GM23338 (cell line): ENCODE measurements at regions not wholly inside any gene's neighbourhood (a gene's known extent, or its start where the extent isn't known, plus 50 kb on each side); places are given as distances from the start of the nearest gene placed in this dataset.

ENCODE experiments used
- ATAC-seq: fragments of 200-7000 bp; cut with Tn5 transposase; 3 replicates; pipeline ENCODE4 v1.9.1; 2020
- DNase-seq: peaks from one replicate; pipeline ENCODE4 v3.0.0-alpha.2; 2015; ENCODE audit warnings: low spot score
- H2AFZ ChIP-seq: fragments of 200-600 bp; sonication (generic); 2 replicates; pipeline ENCODE4 v1.8.0; 2016; ENCODE audit warnings: antibody characterized with exemption, mild to moderate bottlenecking, moderate library complexity
- H3F3A ChIP-seq: fragments of 200-600 bp; sonication (generic); replicated peaks from 2 replicates; pipeline ENCODE4 v1.8.0; 2017; ENCODE audit warnings: antibody characterized with exemption, mixed run types, low read depth
- H3K27ac ChIP-seq: fragments of 200-600 bp; sonication (generic); 2 replicates; pipeline ENCODE4 v1.6.1; 2016; ENCODE audit warnings: low read depth
- H3K27me3 ChIP-seq: fragments of 200-600 bp; sonication (generic); 2 replicates; pipeline ENCODE4 v1.8.0; 2016; ENCODE audit warnings: mild to moderate bottlenecking, mixed run types, moderate library complexity; ENCODE audit not compliant: insufficient read depth
- H3K36me3 ChIP-seq: fragments of 200-600 bp; sonication (generic); 2 replicates; pipeline ENCODE4 v1.8.0; 2016; ENCODE audit warnings: mild to moderate bottlenecking; ENCODE audit not compliant: insufficient read depth
- H3K4me1 ChIP-seq: fragments of 200-600 bp; sonication (generic); 2 replicates; pipeline ENCODE4 v1.8.0; 2016; ENCODE audit warnings: mild to moderate bottlenecking, moderate library complexity; ENCODE audit not compliant: insufficient read depth
- H3K4me2 ChIP-seq: fragments of 200-600 bp; sonication (generic); 2 replicates; pipeline ENCODE4 v1.7.1; 2017; ENCODE audit warnings: mixed run types
- H3K4me3 ChIP-seq: fragments of 200-600 bp; sonication (generic); 2 replicates; pipeline ENCODE4 v1.6.1; 2016; ENCODE audit warnings: mixed run types
- H3K79me2 ChIP-seq: fragments of 200-600 bp; sonication (generic); replicated peaks from 2 replicates; pipeline ENCODE4 v1.8.0; 2017; ENCODE audit warnings: mild to moderate bottlenecking; ENCODE audit not compliant: insufficient read depth
- H3K9me2 ChIP-seq: fragments of 200-600 bp; sonication (generic); 2 replicates; pipeline ENCODE4 v1.8.0; 2017; ENCODE audit not compliant: insufficient read depth
- H4K20me1 ChIP-seq: fragments of 200-600 bp; sonication (generic); replicated peaks from 2 replicates; pipeline ENCODE4 v1.8.0; 2017; ENCODE audit warnings: mild to moderate bottlenecking; ENCODE audit not compliant: insufficient read depth
- H3K27ac Mint-ChIP-seq: 2 replicates; pipeline ENCODE4 v1.8.0; 2020; ENCODE audit warnings: inconsistent platforms, mild to moderate bottlenecking, moderate library complexity, mixed read lengths
- H3K27me3 Mint-ChIP-seq: 3 replicates; pipeline ENCODE4 v1.8.0; 2022; ENCODE audit warnings: low read depth, mild to moderate bottlenecking, moderate library complexity, mixed read lengths, inconsistent platforms; ENCODE audit not compliant: insufficient read depth, poor library complexity
- H3K36me3 Mint-ChIP-seq: 3 replicates; pipeline ENCODE4 v1.8.0; 2021; ENCODE audit warnings: low read depth, mild to moderate bottlenecking, inconsistent platforms, moderate library complexity, mixed read lengths
- H3K4me1 Mint-ChIP-seq: 3 replicates; pipeline ENCODE4 v1.8.0; 2020; ENCODE audit warnings: mild to moderate bottlenecking, inconsistent platforms, mixed read lengths
- H3K4me3 Mint-ChIP-seq: 3 replicates; pipeline ENCODE4 v1.8.0; 2021; ENCODE audit warnings: moderate library complexity, mild to moderate bottlenecking, inconsistent platforms, mixed read lengths
- H3K9me3 Mint-ChIP-seq: 3 replicates; pipeline ENCODE4 v1.8.0; 2020; ENCODE audit warnings: moderate library complexity, mild to moderate bottlenecking, inconsistent platforms, mixed read lengths
- CREB1 ChIP-seq: fragments of 250-450 bp; sonication (Bioruptor Pico); IDR thresholded peaks from 2 replicates; pipeline ENCODE4 v1.5.0; 2020; ENCODE audit warnings: low read depth, mild to moderate bottlenecking, moderate library complexity
- ETS1 ChIP-seq: IDR thresholded peaks from 2 replicates; pipeline ENCODE4 v1.6.1; 2016; ENCODE audit warnings: antibody characterized with exemption
- EZH2 ChIP-seq: fragments of 200-600 bp; sonication (generic); IDR thresholded peaks from one replicate; pipeline ENCODE4 v1.8.0; 2017; ENCODE audit warnings: antibody characterized with exemption, mild to moderate bottlenecking, low read depth; ENCODE audit not compliant: unreplicated experiment
- EZH2phosphoT487 ChIP-seq: fragments of 200-600 bp; sonication (generic); IDR thresholded peaks from one replicate; pipeline ENCODE4 v1.8.1; 2018; ENCODE audit warnings: antibody characterized with exemption; ENCODE audit not compliant: unreplicated experiment
- JUNB ChIP-seq: IDR thresholded peaks from one replicate; pipeline ENCODE4 v1.6.1; 2016; ENCODE audit warnings: antibody characterized with exemption; ENCODE audit not compliant: unreplicated experiment
- NANOG ChIP-seq: IDR thresholded peaks from 2 replicates; pipeline ENCODE4 v1.6.1; 2016; ENCODE audit warnings: antibody characterized with exemption, borderline replicate concordance
- POLR2AphosphoS5 ChIP-seq: IDR thresholded peaks from 2 replicates; pipeline ENCODE4 v1.6.1; 2016; ENCODE audit warnings: antibody characterized with exemption, low read depth
- REST ChIP-seq: IDR thresholded peaks from one replicate; pipeline ENCODE4 v1.6.1; 2018; ENCODE audit warnings: antibody characterized with exemption; ENCODE audit not compliant: unreplicated experiment
- STAT1 ChIP-seq: IDR thresholded peaks from one replicate; pipeline ENCODE4 v1.6.1; 2016; ENCODE audit warnings: antibody characterized with exemption; ENCODE audit not compliant: unreplicated experiment
- ZNF114 ChIP-seq: fragments of 250-450 bp; sonication (Bioruptor Pico); IDR thresholded peaks from 2 replicates; pipeline ENCODE4 v1.5.0; 2020; ENCODE audit warnings: mild to moderate bottlenecking, moderate library complexity
- ZNF331 ChIP-seq: fragments of 250-450 bp; sonication (Bioruptor Pico); IDR thresholded peaks from 2 replicates; pipeline ENCODE4 v1.5.0; 2020; ENCODE audit warnings: low read depth, mild to moderate bottlenecking, moderate library complexity
- TF ChIP-seq, protein P1 (sequence below), 2 experiments: fragments of 200-600 bp in 1 of 2; sonication (generic) in 1 of 2; conservative IDR thresholded peaks; 2 replicates each; pipeline versions ENCODE4 v1.5.1 to v1.6.1; 2016 to 2017; ENCODE audit warnings: antibody characterized with exemption in 2 of 2, low read depth in 2 of 2, mild to moderate bottlenecking in 2 of 2, moderate library complexity in 1 of 2
- TF ChIP-seq, protein P2 (sequence below): fragments of 250-450 bp; sonication (Bioruptor Pico); IDR thresholded peaks from 2 replicates; pipeline ENCODE4 v1.5.0; 2020; ENCODE audit warnings: mild to moderate bottlenecking, moderate library complexity

GRCh38 chr9:109624896-109625295, 126.8 kb upstream of the PTPN3 start:
- H3K27ac ChIP-seq: no peak overlapping the region
- H3K36me3 ChIP-seq: no peaks in the 10 kb centered on the region
- ATAC-seq: no peak
- no peaks in the 10 kb centered on the region for H3K4me1 Mint-ChIP-seq
- H2AFZ ChIP-seq: no peak overlapping the region
- H3K4me1 ChIP-seq: no peaks in the 10 kb centered on the region
- TF ChIP-seq, protein P1, sequence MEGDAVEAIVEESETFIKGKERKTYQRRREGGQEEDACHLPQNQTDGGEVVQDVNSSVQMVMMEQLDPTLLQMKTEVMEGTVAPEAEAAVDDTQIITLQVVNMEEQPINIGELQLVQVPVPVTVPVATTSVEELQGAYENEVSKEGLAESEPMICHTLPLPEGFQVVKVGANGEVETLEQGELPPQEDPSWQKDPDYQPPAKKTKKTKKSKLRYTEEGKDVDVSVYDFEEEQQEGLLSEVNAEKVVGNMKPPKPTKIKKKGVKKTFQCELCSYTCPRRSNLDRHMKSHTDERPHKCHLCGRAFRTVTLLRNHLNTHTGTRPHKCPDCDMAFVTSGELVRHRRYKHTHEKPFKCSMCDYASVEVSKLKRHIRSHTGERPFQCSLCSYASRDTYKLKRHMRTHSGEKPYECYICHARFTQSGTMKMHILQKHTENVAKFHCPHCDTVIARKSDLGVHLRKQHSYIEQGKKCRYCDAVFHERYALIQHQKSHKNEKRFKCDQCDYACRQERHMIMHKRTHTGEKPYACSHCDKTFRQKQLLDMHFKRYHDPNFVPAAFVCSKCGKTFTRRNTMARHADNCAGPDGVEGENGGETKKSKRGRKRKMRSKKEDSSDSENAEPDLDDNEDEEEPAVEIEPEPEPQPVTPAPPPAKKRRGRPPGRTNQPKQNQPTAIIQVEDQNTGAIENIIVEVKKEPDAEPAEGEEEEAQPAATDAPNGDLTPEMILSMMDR (conservative IDR thresholded peaks at IDR 0.05; ENCODE audit: low read depth in 2 of 2): no peak
- TF ChIP-seq ZNF114 (CRISPR knock-in tag) (no peak), NANOG (no peak), STAT1 (no peak), EZH2 (no peak), ETS1 (no peak), ZNF331 (CRISPR knock-in tag) (no peak), POLR2AphosphoS5 (no peak), REST (no peak), JUNB (no peak), EZH2phosphoT487 (no peak), CREB1 (CRISPR knock-in tag) (no peak)
- TF ChIP-seq, protein P2, sequence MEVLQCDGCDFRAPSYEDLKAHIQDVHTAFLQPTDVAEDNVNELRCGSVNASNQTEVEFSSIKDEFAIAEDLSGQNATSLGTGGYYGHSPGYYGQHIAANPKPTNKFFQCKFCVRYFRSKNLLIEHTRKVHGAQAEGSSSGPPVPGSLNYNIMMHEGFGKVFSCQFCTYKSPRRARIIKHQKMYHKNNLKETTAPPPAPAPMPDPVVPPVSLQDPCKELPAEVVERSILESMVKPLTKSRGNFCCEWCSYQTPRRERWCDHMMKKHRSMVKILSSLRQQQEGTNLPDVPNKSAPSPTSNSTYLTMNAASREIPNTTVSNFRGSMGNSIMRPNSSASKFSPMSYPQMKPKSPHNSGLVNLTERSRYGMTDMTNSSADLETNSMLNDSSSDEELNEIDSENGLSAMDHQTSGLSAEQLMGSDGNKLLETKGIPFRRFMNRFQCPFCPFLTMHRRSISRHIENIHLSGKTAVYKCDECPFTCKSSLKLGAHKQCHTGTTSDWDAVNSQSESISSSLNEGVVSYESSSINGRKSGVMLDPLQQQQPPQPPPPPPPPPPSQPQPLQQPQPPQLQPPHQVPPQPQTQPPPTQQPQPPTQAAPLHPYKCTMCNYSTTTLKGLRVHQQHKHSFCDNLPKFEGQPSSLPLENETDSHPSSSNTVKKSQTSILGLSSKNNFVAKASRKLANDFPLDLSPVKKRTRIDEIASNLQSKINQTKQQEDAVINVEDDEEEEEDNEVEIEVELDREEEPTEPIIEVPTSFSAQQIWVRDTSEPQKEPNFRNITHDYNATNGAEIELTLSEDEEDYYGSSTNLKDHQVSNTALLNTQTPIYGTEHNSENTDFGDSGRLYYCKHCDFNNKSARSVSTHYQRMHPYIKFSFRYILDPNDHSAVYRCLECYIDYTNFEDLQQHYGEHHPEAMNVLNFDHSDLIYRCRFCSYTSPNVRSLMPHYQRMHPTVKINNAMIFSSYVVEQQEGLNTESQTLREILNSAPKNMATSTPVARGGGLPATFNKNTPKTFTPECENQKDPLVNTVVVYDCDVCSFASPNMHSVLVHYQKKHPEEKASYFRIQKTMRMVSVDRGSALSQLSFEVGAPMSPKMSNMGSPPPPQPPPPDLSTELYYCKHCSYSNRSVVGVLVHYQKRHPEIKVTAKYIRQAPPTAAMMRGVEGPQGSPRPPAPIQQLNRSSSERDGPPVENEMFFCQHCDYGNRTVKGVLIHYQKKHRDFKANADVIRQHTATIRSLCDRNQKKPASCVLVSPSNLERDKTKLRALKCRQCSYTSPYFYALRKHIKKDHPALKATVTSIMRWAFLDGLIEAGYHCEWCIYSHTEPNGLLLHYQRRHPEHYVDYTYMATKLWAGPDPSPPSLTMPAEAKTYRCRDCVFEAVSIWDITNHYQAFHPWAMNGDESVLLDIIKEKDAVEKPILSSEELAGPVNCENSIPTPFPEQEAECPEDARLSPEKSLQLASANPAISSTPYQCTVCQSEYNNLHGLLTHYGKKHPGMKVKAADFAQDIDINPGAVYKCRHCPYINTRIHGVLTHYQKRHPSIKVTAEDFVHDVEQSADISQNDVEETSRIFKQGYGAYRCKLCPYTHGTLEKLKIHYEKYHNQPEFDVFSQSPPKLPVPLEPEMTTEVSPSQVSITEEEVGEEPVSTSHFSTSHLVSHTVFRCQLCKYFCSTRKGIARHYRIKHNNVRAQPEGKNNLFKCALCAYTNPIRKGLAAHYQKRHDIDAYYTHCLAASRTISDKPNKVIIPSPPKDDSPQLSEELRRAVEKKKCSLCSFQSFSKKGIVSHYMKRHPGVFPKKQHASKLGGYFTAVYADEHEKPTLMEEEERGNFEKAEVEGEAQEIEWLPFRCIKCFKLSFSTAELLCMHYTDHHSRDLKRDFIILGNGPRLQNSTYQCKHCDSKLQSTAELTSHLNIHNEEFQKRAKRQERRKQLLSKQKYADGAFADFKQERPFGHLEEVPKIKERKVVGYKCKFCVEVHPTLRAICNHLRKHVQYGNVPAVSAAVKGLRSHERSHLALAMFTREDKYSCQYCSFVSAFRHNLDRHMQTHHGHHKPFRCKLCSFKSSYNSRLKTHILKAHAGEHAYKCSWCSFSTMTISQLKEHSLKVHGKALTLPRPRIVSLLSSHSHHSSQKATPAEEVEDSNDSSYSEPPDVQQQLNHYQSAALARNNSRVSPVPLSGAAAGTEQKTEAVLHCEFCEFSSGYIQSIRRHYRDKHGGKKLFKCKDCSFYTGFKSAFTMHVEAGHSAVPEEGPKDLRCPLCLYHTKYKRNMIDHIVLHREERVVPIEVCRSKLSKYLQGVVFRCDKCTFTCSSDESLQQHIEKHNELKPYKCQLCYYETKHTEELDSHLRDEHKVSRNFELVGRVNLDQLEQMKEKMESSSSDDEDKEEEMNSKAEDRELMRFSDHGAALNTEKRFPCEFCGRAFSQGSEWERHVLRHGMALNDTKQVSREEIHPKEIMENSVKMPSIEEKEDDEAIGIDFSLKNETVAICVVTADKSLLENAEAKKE (CRISPR knock-in tag): no peak
- no peak overlapping the region for H3K4me3 ChIP-seq
- no peak for DNase-seq
- no peaks in the 10 kb centered on the region for H3K9me2 ChIP-seq
- H3K27me3 ChIP-seq: no peaks in the 10 kb centered on the region
- no peaks in the 10 kb centered on the region for H3K79me2 ChIP-seq
- no peaks in the 10 kb centered on the region for H3F3A ChIP-seq
- no peak overlapping the region for H3K4me2 ChIP-seq
- no peaks in the 10 kb centered on the region; the same call in 2 of the 3 replicates for H3K9me3 Mint-ChIP-seq
- no peak overlapping the region for H3K4me3 Mint-ChIP-seq
- H3K27me3 Mint-ChIP-seq: peaks cover 2% of the 10 kb centered on the region
- H3K36me3 Mint-ChIP-seq: no peaks in the 10 kb centered on the region
- no peaks in the 10 kb centered on the region for H4K20me1 ChIP-seq
- no peak overlapping the region for H3K27ac Mint-ChIP-seq
